K562 (cell line): ENCODE measurements at regions not wholly inside any gene's neighbourhood (a gene's known extent, or its start where the extent isn't known, plus 50 kb on each side); places are given as distances from the start of the nearest gene placed in this dataset.

Source experiments
- BHLHE40 ChIP-seq: IDR thresholded peaks from 2 replicates; pipeline ENCODE4 v1.6.1; 2011; ENCODE audit warnings: low read length, improper control_type of control experiment
- ELF1 ChIP-seq: fragments of 200-800 bp; sonication (Bioruptor generic); IDR thresholded peaks from 2 replicates; pipeline ENCODE4 v1.6.1; 2016; ENCODE audit warnings: missing genetic modification characterization, missing compliant biosample characterization
- EWSR1 ChIP-seq: fragments of 450-650 bp; IDR thresholded peaks from 2 replicates; pipeline ENCODE4 v1.6.1; 2018; ENCODE audit warnings: borderline replicate concordance, mild to moderate bottlenecking, low read depth, moderate library complexity; ENCODE audit not compliant: partially characterized antibody
- FOXK1 ChIP-seq: sonication (generic); formaldehyde crosslinking; IDR thresholded peaks from 2 replicates; pipeline ENCODE4 v1.8.0; 2022; ENCODE audit warnings: missing genetic modification reagents, mild to moderate bottlenecking, borderline replicate concordance
- HEY1 ChIP-seq: fragments of 250-450 bp; sonication (Bioruptor Pico); IDR thresholded peaks from 2 replicates; pipeline ENCODE4 v1.5.0; 2020; ENCODE audit warnings: mild to moderate bottlenecking, moderate library complexity, borderline replicate concordance
- HNRNPUL1 ChIP-seq: fragments of 200-400 bp; formaldehyde crosslinking; IDR thresholded peaks from 2 replicates; pipeline ENCODE4 v1.6.1; 2017; ENCODE audit warnings: low read length
- KLF13 ChIP-seq: fragments of 450-650 bp; IDR thresholded peaks from 2 replicates; pipeline ENCODE4 v1.6.1; 2016; ENCODE audit warnings: missing genetic modification characterization, low read depth, mild to moderate bottlenecking, missing compliant biosample characterization, moderate library complexity, borderline replicate concordance
- PHB ChIP-seq: fragments of 250-450 bp; sonication (Bioruptor Pico); IDR thresholded peaks from 2 replicates; pipeline ENCODE4 v1.5.0; 2021
- POLR2B ChIP-seq: fragments of 450-650 bp; IDR thresholded peaks from 2 replicates; pipeline ENCODE4 v1.6.1; 2018; ENCODE audit warnings: low read depth; ENCODE audit not compliant: partially characterized antibody
- ZFX ChIP-seq: sonication (generic); formaldehyde crosslinking; IDR thresholded peaks from 2 replicates; pipeline ENCODE4 v1.8.0; 2022; ENCODE audit warnings: mild to moderate bottlenecking, missing genetic modification reagents, moderate library complexity
- ZNF354B ChIP-seq: fragments of 250-450 bp; sonication (Bioruptor Pico); IDR thresholded peaks from 2 replicates; pipeline ENCODE4 v1.4.0; 2020
- ZNF586 ChIP-seq: fragments of 450-650 bp; formaldehyde crosslinking; conservative IDR thresholded peaks from 2 replicates; pipeline ENCODE4 v1.4.0; 2020; ENCODE audit warnings: mild to moderate bottlenecking, moderate library complexity
- ZNF707 ChIP-seq: fragments of 250-450 bp; sonication (Bioruptor Pico); conservative IDR thresholded peaks from 2 replicates; pipeline ENCODE4 v1.8.0; 2022; ENCODE audit warnings: inconsistent platforms, mild to moderate bottlenecking, moderate library complexity
- ZNF717 ChIP-seq: fragments of 250-450 bp; sonication (Bioruptor Pico); IDR thresholded peaks from 2 replicates; pipeline ENCODE4 v1.5.0; 2021
- TF ChIP-seq, protein P1 (sequence below): fragments of 200-800 bp; sonication (Bioruptor generic); IDR thresholded peaks from 2 replicates; pipeline ENCODE4 v1.6.1; 2016; ENCODE audit warnings: missing genetic modification characterization, missing compliant biosample characterization
- TF ChIP-seq, protein P2 (sequence below): fragments of 450-650 bp; IDR thresholded peaks from 2 replicates; pipeline ENCODE4 v1.6.1; 2017; ENCODE audit warnings: antibody characterized with exemption, mild to moderate bottlenecking
- TF ChIP-seq, protein P3 (sequence below): fragments of 250-450 bp; sonication (Bioruptor Pico); IDR thresholded peaks from 2 replicates; pipeline ENCODE4 v1.9.0; 2021; ENCODE audit warnings: mild to moderate bottlenecking

DNA sequence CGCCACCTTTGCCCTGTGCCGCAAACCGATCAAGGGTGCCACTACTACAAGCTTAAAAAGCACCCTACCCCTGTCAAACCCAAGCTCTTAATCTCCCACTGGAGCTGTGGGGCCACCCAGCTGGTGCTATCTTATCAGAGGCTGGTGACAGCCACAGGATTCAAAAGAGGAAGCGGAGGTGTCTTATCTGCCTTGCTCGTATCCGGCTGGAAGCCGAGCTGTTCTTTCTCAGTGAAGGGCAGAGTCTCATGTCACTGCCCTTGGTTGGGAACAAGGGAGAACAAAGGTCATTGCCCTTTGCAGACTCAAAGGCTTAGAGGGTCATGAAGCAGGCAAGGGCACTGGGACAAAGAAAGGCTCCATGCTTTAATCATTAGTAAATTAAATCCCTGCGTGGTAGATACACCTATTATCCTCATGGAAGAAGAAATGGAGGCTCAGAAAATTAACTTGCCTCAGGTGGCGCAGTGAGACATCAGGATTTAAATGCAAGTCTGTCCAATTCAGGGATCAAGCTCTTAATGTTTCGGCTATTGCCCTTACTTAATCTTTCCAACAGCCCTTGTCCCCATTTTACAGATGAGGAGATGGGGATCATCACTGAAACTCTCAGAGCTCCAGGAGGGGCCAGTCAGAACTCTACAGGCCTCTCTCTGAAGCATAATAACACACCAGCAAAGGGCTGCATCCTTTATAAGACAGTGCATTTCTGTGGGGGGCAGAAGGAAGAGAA lies 360.0 kb upstream of the PROK2 start (continued):
- TF ChIP-seq, protein P1, sequence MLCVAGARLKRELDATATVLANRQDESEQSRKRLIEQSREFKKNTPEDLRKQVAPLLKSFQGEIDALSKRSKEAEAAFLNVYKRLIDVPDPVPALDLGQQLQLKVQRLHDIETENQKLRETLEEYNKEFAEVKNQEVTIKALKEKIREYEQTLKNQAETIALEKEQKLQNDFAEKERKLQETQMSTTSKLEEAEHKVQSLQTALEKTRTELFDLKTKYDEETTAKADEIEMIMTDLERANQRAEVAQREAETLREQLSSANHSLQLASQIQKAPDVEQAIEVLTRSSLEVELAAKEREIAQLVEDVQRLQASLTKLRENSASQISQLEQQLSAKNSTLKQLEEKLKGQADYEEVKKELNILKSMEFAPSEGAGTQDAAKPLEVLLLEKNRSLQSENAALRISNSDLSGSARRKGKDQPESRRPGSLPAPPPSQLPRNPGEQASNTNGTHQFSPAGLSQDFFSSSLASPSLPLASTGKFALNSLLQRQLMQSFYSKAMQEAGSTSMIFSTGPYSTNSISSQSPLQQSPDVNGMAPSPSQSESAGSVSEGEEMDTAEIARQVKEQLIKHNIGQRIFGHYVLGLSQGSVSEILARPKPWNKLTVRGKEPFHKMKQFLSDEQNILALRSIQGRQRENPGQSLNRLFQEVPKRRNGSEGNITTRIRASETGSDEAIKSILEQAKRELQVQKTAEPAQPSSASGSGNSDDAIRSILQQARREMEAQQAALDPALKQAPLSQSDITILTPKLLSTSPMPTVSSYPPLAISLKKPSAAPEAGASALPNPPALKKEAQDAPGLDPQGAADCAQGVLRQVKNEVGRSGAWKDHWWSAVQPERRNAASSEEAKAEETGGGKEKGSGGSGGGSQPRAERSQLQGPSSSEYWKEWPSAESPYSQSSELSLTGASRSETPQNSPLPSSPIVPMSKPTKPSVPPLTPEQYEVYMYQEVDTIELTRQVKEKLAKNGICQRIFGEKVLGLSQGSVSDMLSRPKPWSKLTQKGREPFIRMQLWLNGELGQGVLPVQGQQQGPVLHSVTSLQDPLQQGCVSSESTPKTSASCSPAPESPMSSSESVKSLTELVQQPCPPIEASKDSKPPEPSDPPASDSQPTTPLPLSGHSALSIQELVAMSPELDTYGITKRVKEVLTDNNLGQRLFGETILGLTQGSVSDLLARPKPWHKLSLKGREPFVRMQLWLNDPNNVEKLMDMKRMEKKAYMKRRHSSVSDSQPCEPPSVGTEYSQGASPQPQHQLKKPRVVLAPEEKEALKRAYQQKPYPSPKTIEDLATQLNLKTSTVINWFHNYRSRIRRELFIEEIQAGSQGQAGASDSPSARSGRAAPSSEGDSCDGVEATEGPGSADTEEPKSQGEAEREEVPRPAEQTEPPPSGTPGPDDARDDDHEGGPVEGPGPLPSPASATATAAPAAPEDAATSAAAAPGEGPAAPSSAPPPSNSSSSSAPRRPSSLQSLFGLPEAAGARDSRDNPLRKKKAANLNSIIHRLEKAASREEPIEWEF (CRISPR knock-in tag) = peak; percentile 78; the same call in 1 of the 2 replicates
- TF ChIP-seq HEY1 (CRISPR knock-in tag) = no peak
- TF ChIP-seq ZNF707 (CRISPR knock-in tag) = no peak
- no peak for TF ChIP-seq ZFX (CRISPR knock-in tag)
- TF ChIP-seq ZNF354B = no peak
- TF ChIP-seq HNRNPUL1 = no peak
- peak; percentile 72; the same call in 1 of the 2 replicates for TF ChIP-seq BHLHE40
- TF ChIP-seq FOXK1 (CRISPR knock-in tag) = no peak
- no peak; the same call in 1 of the 2 replicates for TF ChIP-seq ELF1 (tag)
- TF ChIP-seq, protein P2, sequence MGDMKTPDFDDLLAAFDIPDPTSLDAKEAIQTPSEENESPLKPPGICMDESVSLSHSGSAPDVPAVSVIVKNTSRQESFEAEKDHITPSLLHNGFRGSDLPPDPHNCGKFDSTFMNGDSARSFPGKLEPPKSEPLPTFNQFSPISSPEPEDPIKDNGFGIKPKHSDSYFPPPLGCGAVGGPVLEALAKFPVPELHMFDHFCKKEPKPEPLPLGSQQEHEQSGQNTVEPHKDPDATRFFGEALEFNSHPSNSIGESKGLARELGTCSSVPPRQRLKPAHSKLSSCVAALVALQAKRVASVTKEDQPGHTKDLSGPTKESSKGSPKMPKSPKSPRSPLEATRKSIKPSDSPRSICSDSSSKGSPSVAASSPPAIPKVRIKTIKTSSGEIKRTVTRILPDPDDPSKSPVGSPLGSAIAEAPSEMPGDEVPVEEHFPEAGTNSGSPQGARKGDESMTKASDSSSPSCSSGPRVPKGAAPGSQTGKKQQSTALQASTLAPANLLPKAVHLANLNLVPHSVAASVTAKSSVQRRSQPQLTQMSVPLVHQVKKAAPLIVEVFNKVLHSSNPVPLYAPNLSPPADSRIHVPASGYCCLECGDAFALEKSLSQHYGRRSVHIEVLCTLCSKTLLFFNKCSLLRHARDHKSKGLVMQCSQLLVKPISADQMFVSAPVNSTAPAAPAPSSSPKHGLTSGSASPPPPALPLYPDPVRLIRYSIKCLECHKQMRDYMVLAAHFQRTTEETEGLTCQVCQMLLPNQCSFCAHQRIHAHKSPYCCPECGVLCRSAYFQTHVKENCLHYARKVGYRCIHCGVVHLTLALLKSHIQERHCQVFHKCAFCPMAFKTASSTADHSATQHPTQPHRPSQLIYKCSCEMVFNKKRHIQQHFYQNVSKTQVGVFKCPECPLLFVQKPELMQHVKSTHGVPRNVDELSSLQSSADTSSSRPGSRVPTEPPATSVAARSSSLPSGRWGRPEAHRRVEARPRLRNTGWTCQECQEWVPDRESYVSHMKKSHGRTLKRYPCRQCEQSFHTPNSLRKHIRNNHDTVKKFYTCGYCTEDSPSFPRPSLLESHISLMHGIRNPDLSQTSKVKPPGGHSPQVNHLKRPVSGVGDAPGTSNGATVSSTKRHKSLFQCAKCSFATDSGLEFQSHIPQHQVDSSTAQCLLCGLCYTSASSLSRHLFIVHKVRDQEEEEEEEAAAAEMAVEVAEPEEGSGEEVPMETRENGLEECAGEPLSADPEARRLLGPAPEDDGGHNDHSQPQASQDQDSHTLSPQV = peak; percentile 91
- TF ChIP-seq POLR2B = no peak
- TF ChIP-seq PHB = no peak
- TF ChIP-seq, protein P3, sequence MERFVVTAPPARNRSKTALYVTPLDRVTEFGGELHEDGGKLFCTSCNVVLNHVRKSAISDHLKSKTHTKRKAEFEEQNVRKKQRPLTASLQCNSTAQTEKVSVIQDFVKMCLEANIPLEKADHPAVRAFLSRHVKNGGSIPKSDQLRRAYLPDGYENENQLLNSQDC (CRISPR knock-in tag) = no peak
- no peak for TF ChIP-seq KLF13 (tag)
- no peak for TF ChIP-seq ZNF717 (CRISPR knock-in tag)
- no peak for TF ChIP-seq ZNF586 (CRISPR knock-in tag)
- no peak for TF ChIP-seq EWSR1
